NCI-H510A (cell line): ENCODE measurements at regions not wholly inside any gene's neighbourhood (a gene's known extent, or its start where the extent isn't known, plus 50 kb on each side); places are given as distances from the start of the nearest gene placed in this dataset.
A peak's percentile ranks its signal among the peaks of the same experiment; 100 is the strongest.

Experiments used
- DNase-seq: peaks from one replicate; lab custom pipeline; 2025; lab: John Stamatoyannopoulos, UW

- no peak for DNase-seq
Observed at GRCh38 chr1:72649211-72649888, 367.0 kb upstream of the NEGR1 start.

GRCh38 chr1:72648465-72648864 is 366.1 kb upstream of the NEGR1 start:
- DNase-seq = no peak

- DNase-seq = no peak
Observed at GRCh38 chr1:72643142-72643541, 360.8 kb upstream of the NEGR1 start.

DNA sequence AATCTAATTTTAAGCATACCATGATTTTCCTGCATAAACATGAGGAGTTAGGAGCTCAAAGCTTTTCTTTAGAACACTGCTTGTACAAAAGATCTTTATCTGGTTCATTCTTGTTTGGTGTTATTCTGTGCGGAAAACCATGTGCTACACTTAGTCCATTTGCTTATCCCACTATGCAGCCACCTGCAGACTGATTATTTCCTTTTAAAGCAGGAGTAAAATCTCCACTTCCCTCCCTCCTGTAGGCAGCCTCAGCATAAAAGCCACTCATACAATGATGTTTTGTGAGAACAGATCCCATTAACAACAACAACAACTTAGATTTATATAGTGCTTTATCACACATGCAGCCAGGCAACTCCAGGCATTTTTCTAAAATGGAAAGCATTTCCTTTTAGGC is 355.3 kb upstream of the NEGR1 start:
- DNase-seq = no peak

DNA sequence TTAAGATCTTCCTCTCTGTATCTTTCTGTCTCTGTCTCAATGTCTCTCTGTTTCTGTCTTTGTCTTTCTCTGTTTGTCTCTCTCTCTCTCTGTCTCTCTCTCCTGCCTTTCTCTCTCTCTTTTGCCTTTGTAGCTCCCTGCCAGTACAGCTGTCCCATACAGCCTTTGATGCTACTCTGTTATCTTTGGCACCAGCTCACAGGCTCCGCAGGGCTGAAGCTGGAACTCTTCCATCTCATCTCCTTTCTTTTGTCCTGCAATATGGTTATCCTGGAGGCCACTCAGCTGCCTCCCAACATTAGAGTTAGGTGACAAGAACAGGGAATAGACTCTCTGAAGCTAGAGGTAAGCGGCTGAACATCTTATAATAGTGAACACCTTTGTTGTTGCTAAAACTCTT is 354.3 kb upstream of the NEGR1 start:
- DNase-seq = no peak

DNA sequence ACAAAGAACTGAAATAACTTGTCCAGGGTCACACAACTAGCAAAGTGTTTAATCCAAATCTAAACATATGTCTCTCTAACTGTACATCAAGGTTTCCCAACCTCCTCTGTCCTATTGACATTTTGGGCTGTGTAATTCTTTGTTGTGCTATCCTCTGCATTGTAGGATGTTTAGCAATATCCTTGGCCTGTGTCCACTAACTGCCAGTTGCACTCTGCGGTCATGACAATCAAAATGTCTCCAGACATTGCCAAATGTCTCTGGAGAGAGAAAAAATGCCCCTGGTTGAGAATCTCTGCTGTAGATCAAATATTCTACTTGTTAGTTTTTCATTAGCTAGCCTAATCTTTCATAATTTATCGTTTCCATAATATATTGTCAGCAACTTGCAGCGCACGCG is 353.4 kb upstream of the NEGR1 start:
- DNase-seq = no peak

- no peak for DNase-seq
Observed at GRCh38 chr1:72634946-72635345, 352.6 kb upstream of the NEGR1 start.

DNA sequence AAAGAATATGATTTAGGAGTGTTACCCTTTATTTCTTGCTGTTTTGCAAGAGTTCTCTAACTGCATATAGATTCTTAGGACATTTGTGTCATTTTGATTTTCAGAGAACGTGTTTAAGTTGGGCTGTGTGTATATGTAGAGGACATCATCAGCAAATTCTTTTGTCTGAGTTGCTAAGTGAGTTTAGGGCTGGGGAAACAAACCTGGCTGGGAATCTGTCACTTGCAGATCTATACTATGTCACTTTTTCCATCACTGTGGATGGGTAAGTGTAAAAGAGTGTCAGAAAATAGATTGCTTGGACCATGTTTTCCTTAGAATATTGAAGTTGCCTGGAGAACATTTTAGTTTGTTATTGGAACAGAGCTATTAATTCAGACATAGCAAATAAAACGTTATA is 349.1 kb upstream of the NEGR1 start:
- no peak for DNase-seq

DNA sequence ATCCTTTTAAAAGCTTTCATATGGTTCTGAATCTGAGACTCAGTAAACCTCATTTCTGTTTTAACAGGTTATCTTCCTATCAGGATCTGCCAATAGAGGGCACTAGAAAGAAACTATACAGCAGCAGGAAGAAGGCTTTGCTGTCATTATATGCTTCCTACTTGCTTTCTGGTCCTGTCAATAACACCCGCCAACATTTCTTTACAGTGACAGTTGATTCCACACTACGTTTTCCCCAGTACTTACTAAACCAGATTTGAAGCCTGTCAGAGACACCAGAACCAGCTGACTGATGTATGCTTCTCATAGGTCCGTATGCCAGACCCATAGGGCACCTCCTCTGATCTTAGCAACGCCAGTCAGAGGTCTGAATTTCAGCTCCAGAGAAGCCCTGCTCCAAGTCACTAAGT is 341.0 kb upstream of the NEGR1 start:
- DNase-seq = peak; percentile 29

GRCh38 chr1:72620453-72620852 is 338.1 kb upstream of the NEGR1 start:
- no peak for DNase-seq

GRCh38 chr1:72606216-72606810 is 324.0 kb upstream of the NEGR1 start:
- no peak for DNase-seq

DNA sequence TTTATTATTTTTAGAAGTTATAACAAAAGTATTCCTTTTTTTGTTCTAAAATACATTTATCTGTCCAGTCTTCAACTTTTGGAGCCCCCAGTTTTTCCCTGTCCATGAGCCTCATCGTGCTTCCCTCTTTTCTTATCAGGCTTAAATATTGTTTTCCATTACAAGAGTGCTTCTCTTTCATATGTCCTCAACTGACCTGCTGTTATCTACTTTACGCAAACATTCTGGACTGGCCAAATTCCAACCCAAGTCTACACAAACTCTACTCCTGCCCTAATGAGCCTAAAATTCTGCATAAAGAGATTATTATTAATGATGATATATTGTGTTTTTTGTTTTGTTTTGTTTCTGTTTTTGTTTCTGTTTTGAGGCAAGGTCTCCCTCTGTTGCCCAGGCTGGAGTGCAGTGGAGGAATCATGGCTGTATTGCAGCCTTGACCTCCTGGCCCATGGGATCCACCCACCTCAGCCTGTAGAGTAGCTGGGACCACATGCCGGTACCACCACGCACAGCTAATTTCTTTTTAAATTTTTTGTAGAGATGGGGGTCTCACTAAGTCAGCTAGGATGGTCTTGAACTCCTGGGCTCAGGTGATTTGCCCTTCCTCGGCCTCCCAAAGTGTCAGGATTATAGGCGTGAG is 318.8 kb upstream of the NEGR1 start:
- no peak for DNase-seq

DNA sequence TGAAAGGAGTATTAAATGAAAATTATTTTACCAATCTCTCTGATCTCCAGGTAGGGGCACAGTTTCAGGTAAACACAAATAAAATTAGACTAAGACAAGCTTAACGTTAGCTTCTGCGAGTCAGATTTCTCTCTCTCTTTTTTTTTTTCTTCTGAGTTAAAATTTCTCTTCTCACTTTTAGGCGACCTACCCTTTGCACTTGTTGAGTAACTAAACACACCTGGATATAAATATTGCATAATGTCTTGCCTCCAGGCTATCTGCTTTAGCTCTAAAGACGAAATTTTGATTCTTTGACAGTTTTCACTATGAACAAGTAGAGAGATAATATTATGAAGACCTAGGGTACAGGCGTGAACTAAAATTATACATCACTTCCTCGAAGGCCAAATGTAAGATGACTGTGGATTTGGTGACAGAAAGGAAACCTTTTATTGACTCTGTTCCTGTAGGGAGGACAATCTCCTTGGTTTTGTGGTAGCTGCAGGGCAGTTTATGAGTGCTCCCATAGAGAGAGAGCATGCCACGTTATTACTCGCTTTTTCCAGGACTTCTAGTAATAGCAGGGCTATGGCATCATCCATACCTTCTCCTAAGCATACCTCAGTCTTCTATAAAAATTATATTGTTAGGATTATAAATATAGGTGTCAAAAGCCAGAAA is 303.8 kb upstream of the NEGR1 start:
- no peak for DNase-seq

DNA sequence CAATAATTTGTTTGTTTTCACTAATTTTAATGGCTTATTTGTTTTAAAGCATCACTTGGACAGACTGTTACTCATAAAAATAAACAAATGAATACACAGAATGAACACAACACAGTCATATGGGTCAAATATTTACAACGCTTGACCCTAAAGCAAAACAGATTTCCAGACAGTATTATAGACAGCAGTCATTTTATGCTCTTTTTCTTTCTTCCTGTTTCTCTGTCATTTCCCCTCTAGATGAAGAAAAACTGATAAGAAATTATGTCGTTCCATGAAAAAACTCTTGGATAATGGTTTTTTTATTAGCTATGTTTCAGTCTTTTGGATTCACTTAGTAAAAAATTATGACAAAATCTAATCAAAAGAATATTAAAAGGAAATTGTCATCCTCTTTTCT is 297.3 kb upstream of the NEGR1 start:
- no peak for DNase-seq

- DNase-seq = no peak
Observed at GRCh38 chr1:72570815-72571214, 288.5 kb upstream of the NEGR1 start.

DNA sequence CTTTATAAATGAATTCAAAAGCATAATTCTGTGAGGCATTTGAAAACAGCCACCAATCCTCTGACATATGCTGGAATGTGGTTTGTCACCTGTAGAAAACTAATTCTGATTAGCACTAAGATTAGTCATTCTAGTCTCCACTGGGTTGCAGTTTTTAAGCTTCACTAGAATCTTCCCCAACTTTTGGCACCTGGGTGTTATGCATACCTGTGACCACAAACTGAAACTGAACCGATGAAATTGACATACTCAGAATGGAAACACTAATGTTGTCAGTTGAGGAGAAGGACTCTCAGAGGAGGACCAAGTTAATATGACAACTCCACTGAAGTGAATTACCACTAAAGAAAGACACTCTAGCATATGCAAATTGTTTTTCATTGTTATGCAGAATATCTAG is 285.8 kb upstream of the NEGR1 start:
- DNase-seq = no peak

- no peak for DNase-seq
Observed at GRCh38 chr1:72567521-72567920, 285.2 kb upstream of the NEGR1 start.

GRCh38 chr1:72564749-72565148 is 282.4 kb upstream of the NEGR1 start:
- DNase-seq = no peak

GRCh38 chr1:72557446-72558049 is 275.2 kb upstream of the NEGR1 start:
- DNase-seq = no peak

GRCh38 chr1:72547412-72547811 is 265.1 kb upstream of the NEGR1 start:
- DNase-seq = no peak

DNA sequence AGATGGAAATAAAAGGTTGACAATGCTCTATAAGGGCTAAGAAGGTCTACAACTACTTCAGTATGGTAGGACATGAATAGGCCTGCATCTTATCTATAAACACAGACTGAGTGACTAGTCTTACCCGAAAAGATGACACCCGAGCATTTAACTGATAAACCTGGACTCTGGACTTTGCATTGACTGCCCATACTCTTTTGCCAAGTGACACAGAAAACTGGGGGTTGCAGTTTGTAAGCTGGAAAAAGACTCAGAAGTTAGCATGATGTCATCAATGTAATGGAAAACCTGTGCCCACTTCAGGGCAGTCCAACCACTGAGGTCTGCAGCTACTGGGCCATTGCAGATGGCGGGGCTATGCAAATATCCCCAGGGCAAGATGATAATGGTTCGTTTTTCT is 258.3 kb upstream of the NEGR1 start:
- DNase-seq = no peak

- DNase-seq = no peak
Observed at GRCh38 chr1:72535470-72535869, 253.1 kb upstream of the NEGR1 start.

- no peak for DNase-seq
Observed at GRCh38 chr1:72530646-72531045, 248.3 kb upstream of the NEGR1 start.
